Epidermal melanocyte (primary cell): ENCODE measurements at regions not wholly inside any gene's neighbourhood (a gene's known extent, or its start where the extent isn't known, plus 50 kb on each side); places are given as distances from the start of the nearest gene placed in this dataset.
"Not testable (repeated sequence)": the region's sequence is repeated elsewhere in the genome, so short reads cannot be mapped to it uniquely, and the experiment has no call there.

Experiments
- DNase-seq: peaks from one replicate; pipeline ENCODE4 v3.0.0; 2011; ENCODE audit warnings: low spot score; ENCODE audit not compliant: insufficient read length

DNA sequence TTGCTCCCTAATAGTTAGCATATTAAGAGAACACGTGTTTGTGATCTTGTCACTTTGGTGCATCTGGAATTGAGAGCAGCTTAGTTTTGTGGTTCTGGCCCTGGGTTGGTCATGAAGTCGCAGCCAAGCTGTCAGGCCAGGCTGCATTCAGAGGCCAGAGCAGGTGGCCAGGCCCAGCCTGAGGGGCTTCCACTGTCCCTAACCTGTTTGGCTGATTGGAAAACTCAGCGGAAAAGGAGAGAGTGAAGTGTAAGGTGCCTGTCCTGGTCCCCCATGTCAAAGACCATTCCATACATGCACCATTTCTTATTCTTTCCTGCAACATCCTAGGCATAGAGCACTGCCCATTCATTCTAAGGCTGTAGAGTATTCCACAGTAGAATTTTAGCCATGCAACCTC is 111.5 kb upstream of the IGLL5 start:
- DNase-seq = no peak

DNA sequence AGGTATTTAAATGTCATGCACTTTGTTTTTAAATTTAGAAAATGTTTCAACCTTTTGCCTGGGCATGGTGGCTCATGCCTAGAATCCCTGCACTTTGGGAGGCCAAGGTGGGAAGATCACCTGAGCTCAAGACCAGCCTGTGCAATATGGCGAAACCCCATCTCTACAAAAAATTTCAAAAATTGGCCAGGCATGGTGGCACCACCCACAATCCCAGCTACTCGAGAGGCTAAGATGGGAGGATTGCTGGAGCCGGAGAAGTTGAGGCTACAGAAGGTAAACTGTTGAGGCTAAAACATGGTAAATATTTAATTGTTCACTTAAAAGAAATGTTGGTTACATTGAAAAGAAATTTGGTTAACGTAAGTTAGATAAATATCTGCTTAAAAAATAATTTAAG is 108.4 kb upstream of the IGLL5 start:
- no peak for DNase-seq

DNA sequence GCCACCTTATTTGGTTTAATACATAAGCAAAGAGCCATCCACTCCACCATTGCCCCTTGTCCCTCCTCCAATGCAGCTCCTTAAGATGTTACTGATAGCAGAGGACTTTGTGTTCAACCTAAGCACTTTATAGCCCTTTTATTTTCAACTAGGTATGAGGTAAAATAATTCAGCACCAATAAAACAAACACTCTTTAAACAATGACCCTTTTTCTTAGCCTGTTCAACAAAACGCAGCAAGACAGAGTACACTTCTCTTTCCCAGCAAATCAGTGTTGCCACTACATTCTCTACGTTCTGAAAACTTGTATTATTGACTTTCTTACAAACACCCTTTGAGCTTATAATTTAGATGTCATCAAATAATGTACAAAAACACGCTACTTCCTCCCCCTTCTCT is 104.0 kb upstream of the IGLL5 start:
- DNase-seq = no peak

DNA sequence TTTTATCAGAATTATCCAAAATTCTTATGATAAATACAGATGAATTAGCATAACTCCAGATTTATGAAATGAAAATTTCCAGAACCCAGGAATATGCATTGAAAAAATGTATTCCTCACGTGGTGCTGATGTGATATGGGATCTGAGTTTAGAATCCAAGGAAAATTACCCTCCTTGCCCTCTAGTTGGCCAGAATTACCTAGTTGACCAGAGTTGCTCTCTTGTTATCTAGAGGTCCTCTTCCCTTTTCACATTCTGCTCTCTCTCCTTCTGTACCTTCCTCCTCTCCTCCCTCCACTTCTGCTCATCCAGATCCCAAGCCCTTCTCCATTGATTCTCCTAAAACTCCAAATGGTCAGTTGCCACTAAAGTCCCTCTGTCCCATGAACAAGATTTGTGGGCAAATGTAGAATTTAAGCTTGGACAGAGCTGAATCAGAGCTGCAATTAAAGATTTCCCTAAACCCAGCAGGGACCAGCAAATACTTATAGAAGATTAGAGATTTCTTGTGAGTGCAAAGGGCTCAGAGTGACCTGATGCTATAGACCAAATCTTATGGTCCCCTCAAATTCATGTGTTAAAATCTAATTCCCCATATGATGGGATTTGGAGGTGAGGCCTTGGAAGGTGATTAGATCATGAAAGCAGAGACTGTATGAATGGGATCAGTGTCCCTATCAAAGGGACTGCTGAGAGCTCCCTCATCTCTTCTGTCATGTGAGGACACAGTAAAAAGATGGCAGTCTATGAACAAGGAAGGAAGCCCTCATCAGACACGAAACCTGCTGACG is 103.2 kb upstream of the IGLL5 start:
- DNase-seq = no peak

DNA sequence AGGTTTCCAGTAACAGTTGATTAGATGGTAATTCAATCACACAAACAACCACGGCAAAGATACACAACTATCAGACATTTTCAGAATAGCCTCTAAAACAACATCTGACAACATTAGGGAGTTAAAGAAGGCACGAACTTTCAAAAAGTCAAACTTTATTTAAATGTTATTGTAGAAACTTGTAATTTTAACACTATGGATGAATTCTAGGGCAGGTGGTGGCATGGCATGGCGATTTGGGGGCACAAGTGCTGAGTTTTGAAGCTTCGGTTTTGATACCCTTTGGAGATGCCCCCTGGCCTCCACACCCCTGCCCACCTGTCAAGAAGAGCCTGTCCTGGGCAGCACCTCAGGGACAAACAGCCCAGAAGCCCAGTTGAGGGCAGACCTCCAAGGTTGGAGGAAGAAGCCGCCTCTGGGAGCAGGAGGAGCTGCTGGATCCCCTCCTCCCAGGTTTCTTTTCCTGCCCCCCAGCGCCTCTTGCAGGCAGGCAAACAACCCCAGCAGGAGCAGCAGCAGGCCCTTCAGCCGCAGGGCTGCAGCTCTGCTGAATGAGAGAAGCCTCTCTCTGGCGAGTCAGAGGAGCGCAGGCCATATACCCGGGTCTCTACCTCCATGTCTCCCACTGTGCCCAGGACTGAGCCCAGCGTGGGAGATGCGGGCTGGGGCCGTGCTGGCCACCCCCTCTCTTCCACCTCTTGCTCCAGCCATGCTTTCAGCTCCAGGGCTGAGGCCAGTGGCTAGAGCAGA is 102.1 kb upstream of the IGLL5 start:
- DNase-seq = no peak

DNA sequence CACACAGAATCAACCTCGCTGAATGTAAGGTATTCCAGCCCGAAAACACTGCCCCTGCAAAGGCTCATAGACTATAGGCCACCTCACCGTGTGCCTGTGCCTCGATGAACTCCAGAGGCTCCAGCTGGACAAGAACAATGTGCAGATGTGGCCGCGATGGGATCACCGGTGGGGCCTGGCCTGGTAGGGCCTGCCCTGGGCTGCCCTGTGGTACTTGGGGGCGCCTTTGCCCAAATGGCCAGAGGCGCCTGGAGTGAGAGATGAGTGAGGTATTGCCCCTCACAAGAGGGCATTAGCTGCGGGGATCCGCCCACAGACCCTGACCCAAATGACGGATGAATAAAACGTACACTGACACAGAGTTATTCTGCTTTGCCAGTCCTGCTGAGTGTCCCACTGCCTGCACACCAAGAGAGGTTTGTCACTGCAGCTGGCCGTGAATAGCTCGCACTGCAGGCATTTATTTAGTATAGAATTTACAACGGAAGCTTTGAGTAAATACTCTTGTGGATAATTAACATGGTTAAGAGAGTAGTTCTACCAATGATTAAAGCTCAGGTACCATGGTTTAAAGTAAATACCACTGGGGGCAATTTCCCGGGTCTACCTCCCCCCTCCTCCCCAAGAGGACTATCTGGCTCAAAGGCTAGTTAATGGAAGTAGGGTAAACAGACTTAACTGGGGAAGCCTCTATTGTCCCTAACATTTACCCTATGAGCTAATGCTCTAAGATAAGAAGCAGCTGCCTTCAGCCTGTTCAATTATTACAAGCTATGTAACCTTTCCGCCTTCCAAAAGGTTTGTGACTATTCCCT is 101.1 kb upstream of the IGLL5 start:
- DNase-seq = no peak

DNA sequence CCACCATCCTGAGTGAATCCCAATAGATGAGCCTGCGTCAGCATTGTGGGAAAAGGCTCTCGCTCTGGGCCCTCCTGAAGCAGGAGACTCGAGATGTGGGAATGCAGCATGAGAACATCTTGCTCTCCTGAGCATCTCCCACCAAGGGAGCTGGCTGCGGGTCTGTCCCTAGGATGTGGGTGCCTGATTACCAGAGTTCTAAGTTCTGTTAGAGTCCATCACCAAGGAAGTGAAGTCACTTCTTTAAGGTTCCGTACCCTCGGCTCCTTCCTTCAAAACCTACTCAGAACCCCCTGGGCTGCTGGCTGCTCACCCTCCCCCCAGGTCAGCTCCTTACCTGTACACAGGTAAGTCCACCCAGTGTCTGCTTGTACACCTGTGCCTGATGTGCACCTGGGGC is 100.5 kb upstream of the IGLL5 start:
- DNase-seq = no peak

DNA sequence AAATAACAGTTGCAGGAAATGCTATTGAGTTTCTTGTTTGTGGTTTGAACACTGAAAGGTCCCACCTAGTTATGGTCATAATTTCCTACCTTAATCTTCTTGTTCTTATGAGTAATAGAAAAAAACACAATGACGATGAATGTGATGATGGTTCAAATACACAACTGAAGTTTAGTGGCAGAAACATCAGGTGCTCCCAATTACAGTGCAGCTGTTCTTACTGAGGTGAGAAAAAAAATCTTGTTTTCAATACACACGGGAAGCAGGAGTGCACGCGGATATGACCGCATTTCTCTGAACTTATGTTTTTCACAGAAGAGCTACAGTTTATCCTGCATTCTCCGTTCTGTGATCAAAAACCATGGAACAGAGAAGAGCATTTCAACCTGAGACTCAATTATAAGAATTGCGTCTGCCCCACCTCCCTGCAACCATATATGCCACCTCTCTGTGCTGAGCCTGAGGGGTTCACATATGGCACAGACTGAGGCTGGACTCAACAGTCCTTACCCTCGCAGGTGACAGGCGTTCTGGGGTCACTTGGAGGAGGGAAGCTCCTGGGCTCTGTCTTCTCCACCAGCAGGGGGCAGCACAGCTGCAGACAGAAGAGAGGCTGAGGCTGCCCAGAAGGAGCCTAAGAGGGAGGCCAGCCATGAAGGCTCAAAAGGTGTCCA is 99.7 kb upstream of the IGLL5 start:
- DNase-seq = no peak

DNA sequence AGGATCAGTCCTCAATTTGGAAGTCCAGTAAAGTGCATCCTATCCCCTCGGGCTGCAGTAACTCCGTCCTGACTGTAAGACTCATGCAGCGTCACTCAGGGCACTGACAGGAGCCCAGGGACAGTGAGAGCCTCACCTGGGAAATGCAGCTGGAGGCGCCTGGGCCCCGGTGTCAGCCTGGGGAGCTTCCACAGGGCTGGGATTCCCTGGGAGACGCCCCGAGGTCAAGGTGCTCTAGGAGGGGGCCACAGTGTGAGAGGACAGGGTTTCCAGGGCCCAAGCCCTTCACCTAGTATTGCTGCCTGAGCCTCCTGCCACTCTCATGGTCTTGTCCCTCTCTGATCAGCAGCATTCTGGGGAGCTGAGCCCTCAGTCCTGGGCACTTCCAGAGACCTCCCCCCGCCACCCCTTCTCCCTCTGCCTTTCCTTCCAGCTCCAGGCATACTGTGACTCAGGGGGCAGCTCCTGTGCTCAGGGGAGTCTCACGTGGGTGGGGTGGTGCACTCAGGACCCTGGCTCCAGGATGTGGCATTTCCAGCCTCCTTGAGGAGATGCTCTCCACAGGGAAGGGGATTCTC is 99.1 kb upstream of the IGLL5 start:
- no peak for DNase-seq

DNA sequence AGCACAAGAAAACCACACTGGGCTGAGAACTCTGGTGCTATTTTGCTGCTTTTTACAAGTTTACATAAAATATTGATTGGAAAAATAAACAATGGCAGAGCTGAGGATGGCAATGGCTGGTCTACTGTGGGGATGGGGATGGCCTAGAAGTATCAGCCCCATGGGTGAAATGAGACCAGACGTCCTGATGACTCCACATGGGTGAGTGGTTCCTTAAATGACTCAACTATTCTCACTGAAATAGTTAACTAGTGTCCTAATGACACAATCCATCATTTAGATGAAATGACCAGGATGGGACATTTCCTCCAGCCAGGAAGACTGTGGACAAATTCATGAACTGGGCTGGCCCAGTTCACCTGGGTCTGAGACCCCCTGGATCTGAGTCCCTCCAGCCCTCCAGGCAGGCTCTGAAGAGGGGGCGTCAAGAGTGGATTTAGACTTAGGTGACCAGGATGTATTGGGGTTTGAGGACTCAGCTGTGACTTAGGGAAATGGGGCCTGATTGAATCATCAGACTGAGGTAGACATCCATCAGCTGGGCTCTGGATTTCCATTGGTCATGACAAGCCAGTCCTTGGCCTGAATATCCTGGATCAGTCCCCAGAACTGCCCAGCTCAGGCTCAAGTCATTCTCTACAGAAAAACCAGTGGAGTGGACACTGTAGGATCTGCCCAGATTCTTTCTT is 98.2 kb upstream of the IGLL5 start:
- no peak for DNase-seq

DNA sequence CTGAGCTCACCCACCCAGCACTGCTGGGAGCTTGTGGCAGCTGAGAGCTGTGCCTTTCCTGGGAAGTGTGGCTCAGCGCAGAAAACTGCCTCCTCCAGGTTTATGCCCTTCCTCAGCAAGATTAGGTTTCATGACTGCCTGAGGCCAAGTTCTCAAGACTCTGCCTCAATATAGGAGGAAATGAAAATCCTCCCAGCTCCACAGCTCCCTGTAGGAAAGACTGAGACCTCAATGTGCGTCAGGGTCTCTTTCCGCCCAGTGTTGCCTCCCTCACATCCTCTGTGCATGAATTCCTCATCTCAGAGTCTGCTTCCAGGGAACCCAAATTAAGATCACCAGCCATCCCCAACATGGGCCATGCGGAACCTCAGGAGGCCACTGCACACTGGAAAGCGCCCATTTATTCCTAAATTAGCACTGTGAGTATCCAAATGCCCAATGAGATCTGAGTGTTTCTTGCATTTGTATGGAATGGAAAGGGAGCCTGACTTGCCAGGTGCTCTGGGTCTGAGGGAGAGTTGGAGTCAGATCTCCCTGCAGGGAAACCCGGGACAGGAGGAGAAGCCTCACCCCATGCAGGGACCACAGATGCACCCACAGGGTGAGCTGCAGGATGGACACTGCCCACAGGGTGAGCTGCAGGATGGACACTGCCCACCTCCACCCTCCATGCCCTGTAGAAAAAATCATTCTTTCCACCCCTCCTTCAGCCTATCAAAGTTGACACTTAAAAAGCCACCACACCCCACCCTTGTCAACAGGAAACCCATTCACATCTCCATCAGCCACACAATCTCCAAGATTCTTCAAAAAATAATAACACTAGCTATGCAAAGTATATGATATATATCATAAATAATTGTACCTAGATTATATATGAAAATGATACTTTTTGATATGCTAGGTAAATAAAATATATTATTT is 97.4 kb upstream of the IGLL5 start:
- DNase-seq = no peak

DNA sequence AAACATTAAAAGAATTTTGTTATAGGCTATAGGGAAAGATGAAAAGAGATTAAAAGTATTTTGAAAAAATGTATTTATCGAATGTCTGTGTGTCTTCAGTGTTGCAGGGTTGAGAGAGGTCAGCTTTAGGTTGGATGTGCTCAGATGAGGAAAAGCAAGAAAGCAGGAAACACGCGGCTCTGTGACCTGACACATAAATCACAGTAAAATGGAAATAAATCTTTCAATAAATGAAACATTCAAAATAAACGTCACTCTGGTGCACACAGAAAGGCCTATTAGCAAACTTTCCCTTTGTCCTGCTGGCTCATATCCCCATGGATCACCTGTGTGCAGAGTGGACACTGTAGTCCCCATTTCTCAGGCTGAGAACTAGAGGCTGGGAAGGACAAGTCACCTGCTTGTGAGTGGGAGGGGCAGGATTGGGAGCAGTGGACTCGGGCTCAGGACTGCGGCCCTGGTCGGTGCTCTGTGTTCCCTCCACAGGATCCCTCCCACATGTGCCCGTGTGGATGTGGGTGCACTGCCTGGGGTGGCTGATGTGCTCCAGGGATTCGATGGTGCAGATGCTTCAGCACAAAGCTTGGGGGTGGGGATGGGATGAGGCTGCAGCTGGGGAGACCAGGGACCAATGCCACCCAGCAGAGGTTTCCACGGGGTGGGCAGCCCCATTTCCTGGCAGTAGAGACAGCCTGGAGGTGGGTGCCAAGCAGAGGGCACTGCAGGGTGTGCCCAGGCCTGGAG is 96.0 kb upstream of the IGLL5 start:
- DNase-seq = no peak

DNA sequence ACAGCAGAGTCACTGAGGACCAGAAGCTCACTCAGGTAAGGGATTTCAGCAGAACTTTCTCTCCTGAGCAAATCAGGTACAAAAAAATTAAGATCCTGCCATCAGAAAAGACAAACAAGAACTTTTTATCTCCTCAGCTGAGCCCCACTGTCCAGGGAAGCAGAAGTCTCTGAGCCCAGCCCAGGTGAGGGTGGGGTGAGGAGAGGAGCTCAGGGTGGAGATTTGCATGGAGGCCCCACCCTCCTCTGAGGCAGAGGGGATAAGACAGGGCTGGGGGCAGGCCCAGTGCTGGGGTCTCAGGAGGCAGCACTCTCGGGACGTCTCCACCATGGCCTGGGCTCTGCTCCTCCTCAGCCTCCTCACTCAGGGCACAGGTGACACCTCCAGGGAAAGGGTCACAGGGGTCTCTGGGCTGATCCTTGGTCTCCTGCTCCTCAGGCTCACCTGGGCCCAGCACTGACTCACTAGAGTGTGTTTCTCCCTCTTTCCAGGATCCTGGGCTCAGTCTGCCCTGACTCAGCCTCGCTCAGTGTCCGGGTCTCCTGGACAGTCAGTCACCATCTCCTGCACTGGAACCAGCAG is 95.3 kb upstream of the IGLL5 start:
- DNase-seq = not testable (repeated sequence)

DNA sequence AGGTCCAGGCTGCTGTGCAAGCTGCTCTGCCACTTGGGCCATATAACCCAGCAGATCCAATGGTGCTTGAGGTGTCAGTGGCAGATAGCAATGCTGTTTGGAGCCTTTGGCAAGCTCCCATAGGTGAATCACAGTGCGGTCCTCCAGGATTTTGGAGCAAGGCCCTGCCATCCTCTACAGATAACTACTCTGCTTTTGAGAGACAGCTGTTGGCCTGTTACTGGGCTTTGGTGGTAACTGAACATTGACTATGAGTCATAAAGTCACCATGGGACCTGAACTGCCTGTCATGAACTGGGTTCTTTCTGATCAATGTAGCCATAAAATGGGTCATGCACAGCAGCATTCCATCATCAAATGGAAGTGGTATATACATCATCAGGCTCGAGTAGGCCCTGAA is 92.0 kb upstream of the IGLL5 start:
- not testable (repeated sequence) for DNase-seq

DNA sequence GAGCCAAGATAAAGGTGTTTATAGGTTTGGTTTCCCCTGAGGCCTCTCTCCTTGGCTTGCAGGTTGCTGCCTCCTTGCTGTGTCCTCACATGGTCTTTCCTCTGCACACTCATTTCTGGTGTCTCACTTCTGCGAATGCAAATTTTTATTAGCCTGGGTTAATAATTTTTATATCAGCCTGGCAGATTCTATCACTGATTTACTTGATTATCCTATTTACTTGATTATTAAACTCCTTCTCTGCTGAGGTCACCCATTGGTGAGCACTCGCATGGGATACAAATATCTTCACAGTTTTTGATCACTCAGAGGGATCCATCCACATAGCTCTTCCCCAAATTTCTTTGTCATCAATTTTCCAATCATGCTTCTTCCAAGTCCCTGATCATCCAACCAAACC is 90.9 kb upstream of the IGLL5 start:
- no peak for DNase-seq

DNA sequence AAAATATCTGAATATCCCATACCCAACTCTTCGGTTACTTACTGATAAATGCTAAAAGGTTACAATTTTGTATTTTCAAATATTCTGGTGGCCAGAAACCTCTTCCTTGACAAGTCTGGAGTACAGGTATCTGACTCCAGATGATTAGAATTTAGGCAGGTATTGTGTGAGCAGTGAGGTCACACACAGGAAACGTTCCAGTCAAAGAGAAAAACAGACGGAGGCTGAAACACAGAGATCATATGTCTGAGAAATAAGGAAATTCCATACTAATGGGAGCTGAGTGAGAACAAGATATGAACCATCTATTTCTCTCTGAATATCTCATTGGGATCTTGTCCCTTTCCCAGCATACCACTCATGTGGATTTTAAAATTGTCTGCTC is 89.4 kb upstream of the IGLL5 start:
- no peak for DNase-seq

DNA sequence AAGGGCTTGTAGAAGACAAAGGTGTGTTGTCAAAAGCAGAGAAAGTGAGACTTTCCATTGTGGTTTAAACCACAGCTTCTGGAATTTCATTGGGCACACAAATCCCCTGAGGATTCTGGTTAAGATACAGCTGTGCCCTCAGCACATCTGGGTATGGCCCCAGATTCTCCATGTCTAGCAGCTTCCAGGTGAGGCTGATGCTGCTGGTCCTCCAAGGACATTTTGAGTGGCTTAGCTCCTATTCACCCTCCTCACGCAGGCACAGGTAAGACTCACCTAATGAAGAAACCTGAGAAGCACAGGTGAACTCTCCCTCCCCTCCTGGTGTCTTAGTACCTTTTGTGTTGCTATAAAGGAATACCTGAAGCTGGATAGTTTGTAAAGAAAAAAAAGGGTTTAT is 88.9 kb upstream of the IGLL5 start:
- no peak for DNase-seq

DNA sequence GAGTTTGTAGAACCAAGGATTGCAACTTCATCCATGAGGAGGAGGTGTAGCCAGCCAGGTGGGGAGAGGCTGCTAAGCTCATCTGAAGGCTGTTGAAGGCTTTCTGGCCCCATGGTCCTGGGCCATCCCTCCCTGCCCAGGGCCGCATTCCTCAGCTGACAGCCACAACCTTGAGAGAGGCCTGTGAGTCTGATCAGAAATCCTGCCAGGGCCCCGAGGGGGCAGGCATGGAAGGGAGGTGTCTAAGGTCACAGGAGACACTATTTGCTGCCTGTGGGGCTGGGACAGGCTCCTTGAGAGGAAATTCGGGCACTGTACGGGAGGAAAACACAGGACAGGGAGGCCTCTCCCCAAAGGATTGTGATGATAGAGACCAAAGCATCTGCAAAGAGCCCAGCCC is 88.1 kb upstream of the IGLL5 start:
- no peak for DNase-seq

DNA sequence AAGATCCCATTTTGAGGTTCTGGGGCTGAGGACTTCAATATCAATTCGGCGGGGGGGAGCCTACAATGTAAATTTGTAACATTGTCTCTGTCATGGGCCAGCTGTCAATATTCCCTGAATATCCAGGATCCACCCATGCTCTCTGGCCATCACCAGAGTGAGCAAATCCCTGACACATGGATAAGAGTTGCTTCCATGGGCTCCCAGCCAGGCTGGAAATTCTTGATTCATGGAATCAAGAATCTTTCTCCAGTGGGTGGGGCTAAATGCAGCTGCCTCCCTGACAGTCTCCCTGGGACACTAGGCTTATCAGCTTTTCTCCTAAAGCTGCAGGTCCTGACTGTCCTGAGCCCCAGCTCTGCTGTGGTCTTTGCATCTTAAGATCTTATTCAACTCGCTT is 86.9 kb upstream of the IGLL5 start:
- DNase-seq = no peak
